ENCODE measurements at regions not wholly inside any gene's neighbourhood (a gene's known extent, or its start where the extent isn't known, plus 50 kb on each side); places are given as distances from the start of the nearest gene placed in this dataset.

DNA sequence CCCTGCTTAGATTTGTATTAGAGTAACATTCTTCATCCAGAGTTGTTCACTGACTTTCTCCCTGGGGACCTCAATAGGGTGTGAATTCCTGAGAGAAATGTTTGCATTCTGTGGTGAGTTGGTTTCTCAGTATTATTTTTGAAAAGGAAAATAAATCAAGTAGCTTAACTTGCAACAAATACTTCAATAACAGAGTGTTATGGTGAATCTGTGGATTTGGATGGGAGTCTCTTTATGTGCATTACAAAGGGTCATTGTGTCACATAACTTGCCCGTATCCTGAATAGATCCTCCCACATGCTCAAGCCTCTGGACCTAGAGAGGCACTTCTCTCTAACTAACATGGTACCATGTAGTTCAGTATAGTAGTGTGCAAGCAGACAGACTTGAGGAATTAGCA lies 68.4 kb upstream of the IPO9 start:
- Mint-ChIP-seq H3K4me1 (peaks cover 85% of the 10 kb centered on the region), H3K9me3 (no peaks in the 10 kb centered on the region)

DNA sequence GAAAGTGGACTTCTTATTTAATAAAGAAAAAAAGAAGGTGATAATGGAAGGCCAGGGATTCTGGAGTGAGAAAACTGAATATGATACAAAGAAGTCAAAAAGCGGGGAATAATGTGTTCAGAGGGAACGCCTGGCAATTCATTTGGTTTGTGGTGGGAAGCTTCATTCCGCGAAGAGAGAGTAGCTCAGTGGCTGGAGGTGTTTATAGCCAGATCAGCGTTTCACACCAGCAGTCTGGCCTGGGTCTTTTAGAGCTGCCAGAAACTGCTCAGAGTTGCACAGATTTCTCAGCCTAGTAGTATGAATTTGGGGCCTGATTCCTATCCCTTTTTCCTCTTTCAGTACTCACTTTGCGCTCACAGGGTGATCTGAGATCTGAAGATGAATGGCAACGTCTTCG lies 67.8 kb upstream of the IPO9 start:
- H3K4me3 Mint-ChIP-seq, result peak overlapping the region; percentile 18
- no peak for DNase-seq
- no peak for TF ChIP-seq CTCF (IDR thresholded peaks at IDR 0.05)
- peak overlapping the region; percentile 76 for H3K27ac Mint-ChIP-seq
- H3K27me3 Mint-ChIP-seq (ENCODE audit: low read depth, poor library complexity), result no peaks in the 10 kb centered on the region
- no peaks in the 10 kb centered on the region for H3K9me3 Mint-ChIP-seq
- peaks cover 91% of the 10 kb centered on the region for H3K4me1 Mint-ChIP-seq
- H3K36me3 Mint-ChIP-seq (ENCODE audit: low read depth), result peaks cover 6% of the 10 kb centered on the region

More for the DNA sequence above, 68.4 kb upstream of the IPO9 start:
- no peaks in the 10 kb centered on the region for H3K36me3 Mint-ChIP-seq (ENCODE audit: low read depth)
- no peaks in the 10 kb centered on the region for H3K27me3 Mint-ChIP-seq (ENCODE audit: low read depth, poor library complexity)
- no peak for TF ChIP-seq CTCF (IDR thresholded peaks at IDR 0.05)
- peak overlapping the region; percentile 76 for H3K27ac Mint-ChIP-seq
- DNase-seq, result no peak
- H3K4me3 Mint-ChIP-seq, result no peak overlapping the region

DNA sequence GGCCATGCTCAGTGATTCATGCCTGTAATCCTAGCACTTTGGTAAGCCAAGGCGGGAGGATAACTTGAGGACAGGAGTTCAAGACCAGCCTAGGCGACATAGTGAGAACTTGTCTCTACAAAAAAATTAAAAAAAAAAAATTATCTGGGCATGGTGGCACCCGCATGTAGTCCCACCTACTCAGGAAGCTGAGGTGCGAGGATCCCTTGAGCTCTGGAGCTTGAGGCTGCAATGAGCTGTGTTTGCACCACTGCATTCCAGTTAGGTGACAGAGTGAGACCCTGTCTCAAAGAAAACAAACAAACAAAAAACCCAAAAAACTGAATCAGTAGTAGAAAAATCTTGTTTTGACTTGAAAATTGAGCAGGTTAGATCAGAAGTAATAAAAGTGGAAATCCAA lies 67.1 kb upstream of the IPO9 start:
- no peaks in the 10 kb centered on the region for H3K27me3 Mint-ChIP-seq (ENCODE audit: low read depth, poor library complexity)
- H3K36me3 Mint-ChIP-seq (ENCODE audit: low read depth), result peaks cover 11% of the 10 kb centered on the region
- no peak for TF ChIP-seq CTCF (IDR thresholded peaks at IDR 0.05)
- H3K9me3 Mint-ChIP-seq, result no peaks in the 10 kb centered on the region
- peaks cover 87% of the 10 kb centered on the region for H3K4me1 Mint-ChIP-seq
- no peak for DNase-seq
- peak overlapping the region; percentile 76 for H3K27ac Mint-ChIP-seq
- H3K4me3 Mint-ChIP-seq, result no peak overlapping the region

GRCh38 chr1:201762381-201762780 lies 66.6 kb upstream of the IPO9 start:
- H3K27me3 Mint-ChIP-seq (ENCODE audit: low read depth, poor library complexity), result no peaks in the 10 kb centered on the region
- peaks cover 11% of the 10 kb centered on the region for H3K36me3 Mint-ChIP-seq (ENCODE audit: low read depth)
- H3K4me1 Mint-ChIP-seq, result peaks cover 82% of the 10 kb centered on the region
- H3K9me3 Mint-ChIP-seq, result no peaks in the 10 kb centered on the region
- no peak for DNase-seq
- H3K4me3 Mint-ChIP-seq, result no peak overlapping the region
- TF ChIP-seq CTCF (IDR thresholded peaks at IDR 0.05), result no peak
- H3K27ac Mint-ChIP-seq, result peak overlapping the region; percentile 76

DNA sequence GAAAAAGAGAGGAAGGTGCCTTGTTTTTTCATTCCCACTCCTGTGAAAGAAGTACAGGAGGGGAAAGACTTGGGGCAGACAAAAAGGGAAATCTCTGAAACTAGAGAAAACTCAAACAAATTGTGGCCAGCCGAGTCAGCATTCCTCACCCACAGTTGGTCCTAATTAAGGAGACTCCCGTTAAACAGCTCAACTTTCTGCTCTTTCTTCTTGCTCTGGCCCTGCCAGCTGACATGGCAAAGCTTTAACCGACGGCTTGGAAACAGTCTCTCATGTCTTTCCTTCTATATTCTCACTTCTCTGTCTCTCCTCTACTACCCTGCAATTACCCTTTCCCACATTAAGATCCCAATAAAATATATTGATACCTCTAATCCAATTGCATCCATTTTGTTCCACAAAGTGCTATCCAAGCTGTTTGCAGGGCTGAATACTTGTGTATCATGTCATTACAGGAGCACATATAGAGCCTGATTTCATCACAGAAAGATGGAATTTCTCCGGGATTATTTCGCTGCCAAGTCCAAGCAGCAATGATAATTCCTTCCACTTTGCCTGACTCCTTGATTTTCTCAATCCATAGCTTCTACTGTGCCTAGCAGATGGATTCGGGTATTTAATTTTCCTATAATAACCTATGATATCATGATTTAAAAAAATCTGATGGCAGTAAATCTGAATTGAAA lies 65.4 kb upstream of the IPO9 start:
- Mint-ChIP-seq H3K27ac (peak overlapping the region; percentile 95), H3K4me1 (peaks cover 71% of the 10 kb centered on the region), H3K27me3 (ENCODE audit: low read depth, poor library complexity) (no peaks in the 10 kb centered on the region), H3K36me3 (ENCODE audit: low read depth) (peaks cover 16% of the 10 kb centered on the region), H3K4me3 (peak overlapping the region; percentile 39), H3K9me3 (no peaks in the 10 kb centered on the region)
- no peak for DNase-seq
- TF ChIP-seq CTCF (IDR thresholded peaks at IDR 0.05), result no peak

DNA sequence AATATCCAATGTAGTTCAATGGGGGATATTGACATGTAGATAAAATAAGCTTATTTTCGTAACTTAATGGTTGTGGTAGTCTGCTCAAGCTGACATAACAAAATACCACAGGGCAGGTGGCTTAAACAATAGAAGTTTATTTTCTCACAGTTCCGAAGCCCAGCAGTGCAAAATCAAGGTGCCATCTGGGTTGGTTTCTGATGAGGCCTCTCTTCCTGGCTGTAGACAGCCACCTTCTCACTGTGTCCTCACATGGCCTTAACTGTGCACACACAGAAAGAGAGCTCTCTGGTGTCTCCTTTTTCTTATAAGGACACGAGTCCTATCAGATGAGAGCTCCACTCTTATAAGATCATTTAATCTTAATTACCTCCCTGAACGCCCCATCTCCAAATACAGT lies 64.8 kb upstream of the IPO9 start:
- peak overlapping the region; percentile 76 for H3K27ac Mint-ChIP-seq
- TF ChIP-seq CTCF (IDR thresholded peaks at IDR 0.05), result no peak
- no peak for DNase-seq
- H3K36me3 Mint-ChIP-seq (ENCODE audit: low read depth), result peaks cover 17% of the 10 kb centered on the region
- H3K27me3 Mint-ChIP-seq (ENCODE audit: low read depth, poor library complexity), result no peaks in the 10 kb centered on the region
- H3K9me3 Mint-ChIP-seq, result no peaks in the 10 kb centered on the region
- peaks cover 66% of the 10 kb centered on the region for H3K4me1 Mint-ChIP-seq
- H3K4me3 Mint-ChIP-seq, result no peak overlapping the region

Measured in nephron progenitor cell (in vitro differentiated cells).